Islet precursor cell (in vitro differentiated cells): ENCODE measurements at regions not wholly inside any gene's neighbourhood (a gene's known extent, or its start where the extent isn't known, plus 50 kb on each side); places are given as distances from the start of the nearest gene placed in this dataset.
"Not testable (repeated sequence)": the region's sequence is repeated elsewhere in the genome, so short reads cannot be mapped to it uniquely, and the experiment has no call there.

ENCODE experiments used
- DNase-seq: peaks from one replicate; pipeline ENCODE4 v3.0.0-alpha.2; 2018

DNA sequence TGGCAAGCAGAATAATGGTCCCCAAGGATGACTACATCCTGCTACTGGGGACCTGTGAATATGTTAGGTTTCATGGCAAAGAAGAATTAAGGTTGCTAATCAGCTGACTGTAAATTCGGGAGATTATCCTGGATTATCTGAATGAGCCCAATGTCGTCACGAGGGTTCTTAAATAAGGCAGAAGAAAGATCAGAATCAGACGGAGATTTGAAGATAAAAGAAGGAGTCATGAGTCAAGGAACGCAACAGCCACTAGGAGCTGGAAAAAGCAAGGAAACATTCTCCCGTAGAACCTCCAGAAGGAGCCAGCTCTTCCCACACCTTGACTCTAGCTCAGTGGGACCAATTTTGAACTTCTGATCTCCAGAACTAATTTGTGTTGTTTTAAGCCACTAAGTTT, 82.9 kb upstream of the APBB1IP start:
- no peak for DNase-seq

GRCh38 chr10:26357203-26357602, 80.9 kb upstream of the APBB1IP start:
- no peak for DNase-seq

DNA sequence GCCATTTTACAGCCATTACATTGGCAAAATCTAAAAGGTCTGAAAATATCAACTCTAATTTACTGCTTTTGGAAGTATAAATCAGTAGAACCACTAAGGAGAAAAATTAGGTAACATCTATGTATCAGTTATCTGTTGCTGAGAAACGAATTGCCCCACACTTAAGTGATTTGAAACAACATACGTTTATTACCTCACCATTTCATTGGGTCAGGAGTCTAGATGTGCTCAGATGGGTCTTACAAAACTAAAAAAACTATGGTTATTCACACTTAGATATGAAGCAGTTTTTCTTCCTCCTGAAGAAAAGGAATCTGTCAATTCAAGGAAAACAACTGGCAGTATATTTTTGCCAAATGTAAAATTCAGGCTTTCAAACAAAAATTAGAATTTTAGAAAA, 80.1 kb upstream of the APBB1IP start:
- no peak for DNase-seq

- no peak for DNase-seq
Observed at GRCh38 chr10:26359670-26360069, 78.5 kb upstream of the APBB1IP start.

DNA sequence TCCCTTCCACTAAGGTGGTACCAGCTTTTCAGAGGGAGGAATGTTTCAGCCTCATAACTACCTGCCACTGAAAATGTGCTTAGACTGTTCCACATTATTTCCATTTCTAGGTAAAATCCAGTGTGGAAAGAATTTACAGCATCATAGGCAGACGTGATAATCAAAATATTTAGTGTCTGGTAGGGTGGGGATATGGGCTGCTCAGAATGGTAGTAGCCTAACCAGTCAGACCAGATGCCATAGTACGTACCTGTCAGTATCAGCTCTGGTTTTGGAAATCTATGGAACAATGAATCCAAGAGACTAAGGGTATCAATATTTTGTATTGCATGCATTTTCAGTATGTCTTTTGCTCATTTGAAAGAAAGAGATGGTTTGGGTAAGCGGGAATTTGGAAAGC, 76.8 kb upstream of the APBB1IP start:
- no peak for DNase-seq

GRCh38 chr10:26361971-26362370, 76.2 kb upstream of the APBB1IP start:
- no peak for DNase-seq

- DNase-seq: no peak
Observed at GRCh38 chr10:26365681-26366358, 72.3 kb upstream of the APBB1IP start.

DNA sequence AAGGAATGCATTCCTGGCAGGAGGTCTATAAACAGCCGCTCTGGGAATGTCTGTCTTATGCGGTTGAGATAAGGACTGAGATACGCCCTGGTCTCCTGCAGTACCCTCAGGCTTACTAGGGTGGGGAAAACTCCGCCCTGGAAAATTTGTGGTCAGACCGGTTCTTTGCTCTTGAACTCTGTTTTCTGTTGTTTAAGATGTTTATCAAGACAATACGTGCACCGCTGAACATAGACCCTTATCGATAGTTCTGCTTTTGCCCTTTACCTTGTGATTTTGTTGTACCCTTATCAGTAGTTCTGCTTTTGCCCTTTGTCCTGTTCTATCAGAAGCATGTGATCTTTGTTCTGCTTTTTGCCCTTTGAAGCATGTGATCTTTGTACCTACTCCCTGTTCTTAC, 71.1 kb upstream of the APBB1IP start:
- not testable (repeated sequence) for DNase-seq

DNA sequence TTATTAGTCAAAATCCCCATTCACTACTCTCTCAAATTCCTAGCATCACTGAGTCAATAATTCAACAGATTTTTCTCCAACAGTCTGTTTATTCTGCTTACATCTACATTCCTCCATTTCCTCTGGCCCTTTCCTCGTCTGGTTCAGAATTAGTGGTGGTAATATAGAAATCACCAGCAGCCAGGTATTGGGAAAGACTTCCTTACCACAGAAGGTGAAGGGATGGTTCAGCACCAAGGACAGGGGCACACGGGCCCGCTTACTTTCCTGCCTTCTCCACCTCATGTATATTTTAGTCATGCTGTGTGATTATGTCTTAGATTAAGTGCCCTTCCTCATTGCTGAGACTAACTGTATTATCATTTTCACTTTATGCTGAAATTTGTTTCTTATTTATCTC, 70.4 kb upstream of the APBB1IP start:
- DNase-seq: peak; percentile 74

DNA sequence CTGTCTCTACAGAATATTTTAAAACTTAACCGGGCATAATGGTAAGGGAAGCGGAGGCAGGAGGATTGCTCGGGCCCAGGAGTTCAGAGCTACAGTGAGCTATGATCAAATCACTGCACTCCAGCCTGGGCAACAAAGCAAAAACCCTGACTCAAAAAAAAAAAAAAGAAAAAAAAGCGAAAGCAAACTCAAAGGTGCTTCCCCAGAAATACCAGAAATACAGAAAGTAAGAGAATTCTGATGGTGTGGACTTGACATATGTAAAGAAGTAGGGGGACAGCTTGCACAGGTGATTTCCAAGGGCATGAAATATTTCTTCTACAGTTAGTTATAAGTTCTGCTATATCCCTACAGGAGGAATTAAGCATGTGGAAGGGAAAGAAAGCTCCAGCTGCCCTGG, 69.7 kb upstream of the APBB1IP start:
- DNase-seq: no peak

DNA sequence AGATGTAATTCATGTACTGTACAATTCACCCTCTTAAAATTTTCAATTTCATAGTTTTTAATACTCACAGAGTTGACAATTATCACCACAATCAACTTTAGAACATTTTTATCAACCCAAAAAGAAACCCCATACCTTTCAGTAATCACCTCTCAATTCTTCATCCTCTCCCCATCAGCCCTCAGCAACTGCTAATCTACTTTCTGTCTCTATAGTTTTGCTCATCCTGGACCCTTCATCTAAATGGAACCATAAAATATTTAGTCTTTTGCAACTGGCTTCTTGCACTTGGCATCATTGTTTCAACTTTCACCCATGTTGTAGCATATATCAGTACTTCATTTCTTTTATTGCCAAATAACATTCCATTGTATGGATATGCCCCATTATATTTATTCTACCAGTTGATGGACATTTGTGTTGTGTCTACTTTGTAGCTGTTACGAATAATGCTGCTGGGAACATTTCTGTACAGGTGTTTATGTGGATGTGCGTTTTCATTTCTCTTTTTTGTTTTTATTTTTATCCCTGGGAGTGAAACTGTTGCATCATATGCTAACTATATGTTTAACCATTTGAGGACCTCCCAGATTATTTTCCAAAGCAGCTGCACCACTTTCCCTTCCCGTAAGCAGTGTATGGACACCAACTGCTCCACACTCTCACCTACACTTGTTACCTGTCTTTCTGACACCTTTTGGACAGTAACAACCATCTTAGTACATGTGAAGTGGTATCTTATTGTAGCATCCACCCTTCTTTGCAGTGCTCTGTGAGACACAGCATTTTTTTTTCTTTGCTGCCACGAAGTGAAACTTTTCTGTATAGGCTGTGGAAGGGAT, 65.4 kb upstream of the APBB1IP start:
- no peak for DNase-seq

GRCh38 chr10:26374426-26374825, 63.7 kb upstream of the APBB1IP start:
- no peak for DNase-seq

GRCh38 chr10:26377224-26377810, 60.8 kb upstream of the APBB1IP start:
- peak; percentile 64 for DNase-seq

DNA sequence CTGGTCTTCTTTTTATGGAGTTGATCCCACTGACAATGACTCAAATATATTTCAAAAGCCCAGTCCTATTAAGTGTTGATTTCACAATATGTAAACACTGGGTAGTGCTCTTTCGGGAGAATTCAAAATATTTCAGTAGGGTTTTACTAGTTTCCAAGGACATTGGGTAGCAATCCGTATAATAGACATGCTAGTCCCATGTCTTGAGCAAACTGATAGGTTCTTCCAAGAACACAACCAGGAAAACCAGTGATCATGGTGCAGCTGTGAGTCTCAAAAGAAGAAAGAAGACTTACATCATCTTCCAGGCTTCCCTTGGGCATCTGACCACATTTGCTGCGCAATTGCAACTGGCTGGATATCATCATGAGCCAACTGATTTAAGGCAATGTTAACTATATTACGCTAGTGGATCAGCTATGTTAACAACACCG, 59.3 kb upstream of the APBB1IP start:
- no peak for DNase-seq

DNA sequence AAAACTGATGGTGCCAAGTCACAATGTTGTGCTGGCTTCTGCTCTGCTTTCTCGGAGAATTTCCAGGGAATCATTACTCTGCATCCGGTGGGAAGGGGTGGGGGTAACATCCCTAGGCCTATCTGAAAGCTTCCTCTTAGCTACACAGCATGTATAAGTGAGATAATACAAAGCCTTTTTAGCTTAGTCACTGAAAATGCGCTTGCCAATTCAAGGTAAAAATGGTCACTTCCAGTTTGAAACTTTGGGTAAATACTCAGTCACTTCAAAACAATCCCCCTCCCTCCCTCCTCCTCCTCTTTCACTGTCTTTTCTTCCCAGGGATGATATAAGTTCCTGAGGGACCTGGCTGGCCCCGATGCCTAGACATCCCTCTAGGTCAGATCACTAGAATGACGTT, 57.3 kb upstream of the APBB1IP start:
- peak; percentile 48 for DNase-seq

DNA sequence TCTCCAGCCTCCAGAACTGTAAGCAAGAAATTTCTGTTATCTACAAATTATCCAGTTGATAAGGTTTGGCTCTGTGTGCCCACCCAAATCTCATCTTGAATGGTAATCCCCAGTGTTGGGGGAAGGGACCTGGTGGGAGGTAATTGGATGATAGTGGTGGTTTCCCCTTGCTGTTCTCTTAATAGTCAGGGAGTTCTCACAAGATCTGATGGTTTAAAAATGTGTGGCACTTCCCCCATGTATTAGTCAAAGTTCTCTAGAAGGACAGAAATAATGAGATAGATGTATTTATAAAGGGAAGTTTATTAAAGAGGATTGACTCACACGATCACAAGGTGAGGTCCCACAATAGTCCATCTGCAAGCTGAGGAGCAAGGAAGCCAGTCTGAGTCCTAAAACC, 56.2 kb upstream of the APBB1IP start:
- no peak for DNase-seq

DNA sequence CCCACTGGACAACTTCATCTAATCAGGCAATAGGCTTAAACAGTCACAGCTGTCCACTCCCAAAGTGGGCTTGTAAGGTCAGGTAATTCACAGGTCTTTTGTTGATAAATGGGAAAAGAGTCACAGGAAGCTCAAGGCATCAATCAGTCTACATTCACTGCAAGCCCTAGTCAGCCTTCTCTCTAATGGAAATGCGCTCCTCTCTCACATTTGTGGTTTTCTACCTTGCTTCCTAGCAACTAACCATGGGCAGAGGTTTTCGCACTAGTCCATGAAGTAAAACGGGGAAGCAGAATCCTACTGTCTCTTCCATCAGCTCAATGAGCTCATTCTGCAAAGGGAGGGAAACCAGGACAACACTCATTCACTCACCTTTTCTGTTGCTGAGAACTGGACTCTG, 53.5 kb upstream of the APBB1IP start:
- DNase-seq: no peak

DNA sequence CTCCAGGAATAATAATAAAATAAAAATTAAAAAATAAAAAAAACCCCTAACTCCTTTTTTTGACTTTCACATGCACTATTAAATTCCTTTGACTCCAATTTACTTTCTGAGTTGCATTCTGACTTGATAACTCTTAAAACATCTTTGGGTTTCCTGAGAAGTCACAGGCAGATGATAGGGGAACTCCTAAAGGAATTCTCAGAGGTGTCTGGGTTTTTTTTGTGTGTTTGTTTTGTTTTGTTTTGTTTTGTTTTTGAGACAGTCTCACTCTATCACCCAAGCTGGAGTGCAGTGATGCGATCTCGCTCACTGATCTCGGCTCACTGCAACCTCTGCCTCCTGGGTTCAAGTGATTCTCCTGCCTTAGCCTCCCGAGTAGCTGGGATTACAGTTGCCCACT, 52.7 kb upstream of the APBB1IP start:
- DNase-seq: no peak

GRCh38 chr10:26386781-26387180, 51.4 kb upstream of the APBB1IP start:
- DNase-seq: no peak
